B cell (primary cell): ENCODE measurements at regions not wholly inside any gene's neighbourhood (a gene's known extent, or its start where the extent isn't known, plus 50 kb on each side); places are given as distances from the start of the nearest gene placed in this dataset.

Experiments used
- EZH2 ChIP-seq: IDR thresholded peaks from 2 replicates; pipeline ENCODE4 v1.6.1; 2012; ENCODE audit warnings: borderline replicate concordance, low read depth, mild to moderate bottlenecking, moderate library complexity, low read length; ENCODE audit not compliant: insufficient read depth, poor library complexity, severe bottlenecking
- TF ChIP-seq, protein P1 (sequence below): fragments of 200-600 bp; IDR thresholded peaks from one replicate; pipeline ENCODE4 v1.8.0; 2022; ENCODE audit warnings: antibody characterized with exemption, mild to moderate bottlenecking

DNA sequence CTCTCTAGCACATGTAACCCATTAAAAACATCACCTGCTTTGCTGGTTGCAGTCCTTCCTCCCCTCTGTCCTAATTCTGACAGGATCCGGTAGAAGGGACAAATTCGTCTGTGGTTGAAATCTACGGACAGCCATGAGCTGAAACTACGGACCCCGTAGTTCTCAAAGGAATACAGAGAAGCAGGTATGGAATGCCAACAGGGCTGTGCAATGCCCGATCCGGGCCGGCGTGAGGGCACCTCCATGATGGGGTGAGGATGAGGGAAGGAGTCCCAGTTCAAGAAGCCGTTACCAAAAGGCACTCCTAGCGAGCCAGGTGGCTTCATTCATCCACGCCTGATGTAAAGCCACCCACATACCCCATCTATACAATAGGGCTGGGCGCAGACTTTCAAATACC is 160.0 kb upstream of the NSMCE3 start:
- TF ChIP-seq, protein P1, sequence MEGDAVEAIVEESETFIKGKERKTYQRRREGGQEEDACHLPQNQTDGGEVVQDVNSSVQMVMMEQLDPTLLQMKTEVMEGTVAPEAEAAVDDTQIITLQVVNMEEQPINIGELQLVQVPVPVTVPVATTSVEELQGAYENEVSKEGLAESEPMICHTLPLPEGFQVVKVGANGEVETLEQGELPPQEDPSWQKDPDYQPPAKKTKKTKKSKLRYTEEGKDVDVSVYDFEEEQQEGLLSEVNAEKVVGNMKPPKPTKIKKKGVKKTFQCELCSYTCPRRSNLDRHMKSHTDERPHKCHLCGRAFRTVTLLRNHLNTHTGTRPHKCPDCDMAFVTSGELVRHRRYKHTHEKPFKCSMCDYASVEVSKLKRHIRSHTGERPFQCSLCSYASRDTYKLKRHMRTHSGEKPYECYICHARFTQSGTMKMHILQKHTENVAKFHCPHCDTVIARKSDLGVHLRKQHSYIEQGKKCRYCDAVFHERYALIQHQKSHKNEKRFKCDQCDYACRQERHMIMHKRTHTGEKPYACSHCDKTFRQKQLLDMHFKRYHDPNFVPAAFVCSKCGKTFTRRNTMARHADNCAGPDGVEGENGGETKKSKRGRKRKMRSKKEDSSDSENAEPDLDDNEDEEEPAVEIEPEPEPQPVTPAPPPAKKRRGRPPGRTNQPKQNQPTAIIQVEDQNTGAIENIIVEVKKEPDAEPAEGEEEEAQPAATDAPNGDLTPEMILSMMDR = no peak
- no peak for TF ChIP-seq EZH2
